ENCODE measurements at regions not wholly inside any gene's neighbourhood (a gene's known extent, or its start where the extent isn't known, plus 50 kb on each side); places are given as distances from the start of the nearest gene placed in this dataset.

GRCh38 chr6:105794870-105795269 is 291.3 kb upstream of the PRDM1 start:
- DNase-seq (ENCODE audit: low spot score) = no peak

DNA sequence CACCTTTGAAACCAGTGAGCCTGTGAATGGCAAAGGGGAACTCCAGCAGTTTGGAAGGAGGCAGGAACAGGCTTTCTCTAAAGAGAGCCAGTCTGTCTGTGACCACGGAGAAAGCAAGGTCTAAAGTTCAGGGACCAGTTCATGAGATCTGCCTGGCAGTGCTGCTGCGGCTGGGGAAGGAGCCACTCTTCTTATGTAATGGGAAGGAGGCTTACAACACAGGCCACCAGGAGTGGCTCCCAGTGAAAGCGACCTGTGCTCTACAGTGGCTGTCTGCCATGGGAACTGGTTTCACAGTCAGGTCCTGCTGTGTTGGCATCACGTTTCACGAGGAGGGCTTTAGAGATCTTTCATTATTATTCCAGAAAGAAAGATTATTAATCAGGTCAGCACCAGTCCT is 291.9 kb upstream of the PRDM1 start:
- peak; percentile 61 for DNase-seq (ENCODE audit: low spot score)

GRCh38 chr6:105793130-105793529 is 293.0 kb upstream of the PRDM1 start:
- no peak for DNase-seq (ENCODE audit: low spot score)

DNA sequence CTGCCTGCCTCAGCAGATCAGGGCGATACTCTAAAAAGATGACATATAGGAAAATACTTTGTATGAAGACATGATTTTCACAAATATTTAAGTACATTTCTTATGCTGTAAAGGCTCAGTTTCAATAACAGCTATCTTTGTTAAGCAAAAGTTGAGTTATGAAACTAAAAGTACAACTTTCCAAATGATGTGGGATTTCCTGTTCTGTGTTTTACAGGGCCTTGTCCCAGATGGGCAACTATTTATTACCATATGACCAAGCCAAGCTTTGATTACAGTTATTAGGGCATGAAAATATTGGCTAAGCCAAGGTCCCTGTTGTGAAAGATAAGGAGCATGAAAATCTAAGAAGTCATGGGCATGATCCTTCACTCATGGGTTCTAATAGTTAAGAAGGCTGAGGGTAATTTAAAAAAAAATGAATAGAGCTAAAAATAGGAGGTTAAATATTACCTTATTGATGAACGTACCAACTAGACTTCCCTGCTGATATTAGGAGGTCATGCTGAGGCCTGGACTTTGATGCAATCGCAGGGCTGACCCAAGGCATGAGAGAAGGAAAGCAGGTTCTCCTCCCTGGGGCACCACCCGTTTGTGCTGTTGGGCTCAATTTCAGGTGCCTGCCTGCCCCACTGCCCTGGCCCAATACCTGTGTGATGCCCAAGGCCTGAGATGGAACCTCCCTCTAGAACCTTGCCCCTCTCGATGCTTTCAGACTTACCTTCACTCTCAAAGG is 294.4 kb upstream of the PRDM1 start:
- DNase-seq (ENCODE audit: low spot score) = no peak

DNA sequence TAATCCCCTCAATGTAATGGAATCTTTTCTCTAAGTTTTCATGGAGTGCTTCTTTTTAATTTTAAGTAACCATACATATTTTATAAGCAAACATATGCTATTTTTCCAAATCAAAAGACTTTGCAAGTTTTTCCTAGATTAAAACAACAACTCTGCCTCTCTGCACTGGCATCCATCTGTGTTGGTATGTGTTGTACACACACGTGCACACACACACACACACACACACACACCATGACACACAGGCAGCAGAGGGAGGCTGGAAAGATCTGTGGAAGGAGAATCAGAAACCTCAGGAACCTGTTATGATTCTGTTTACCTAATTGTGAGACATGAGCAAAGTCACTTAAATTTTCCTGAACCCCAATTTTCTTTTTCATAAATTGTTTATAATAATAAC is 295.0 kb upstream of the PRDM1 start:
- no peak for DNase-seq (ENCODE audit: low spot score)

- no peak for DNase-seq (ENCODE audit: low spot score)
These were observed 295.5 kb upstream of the PRDM1 start for GRCh38 chr6:105790635-105791034.

GRCh38 chr6:105789935-105790334 is 296.2 kb upstream of the PRDM1 start:
- DNase-seq (ENCODE audit: low spot score) = no peak

DNA sequence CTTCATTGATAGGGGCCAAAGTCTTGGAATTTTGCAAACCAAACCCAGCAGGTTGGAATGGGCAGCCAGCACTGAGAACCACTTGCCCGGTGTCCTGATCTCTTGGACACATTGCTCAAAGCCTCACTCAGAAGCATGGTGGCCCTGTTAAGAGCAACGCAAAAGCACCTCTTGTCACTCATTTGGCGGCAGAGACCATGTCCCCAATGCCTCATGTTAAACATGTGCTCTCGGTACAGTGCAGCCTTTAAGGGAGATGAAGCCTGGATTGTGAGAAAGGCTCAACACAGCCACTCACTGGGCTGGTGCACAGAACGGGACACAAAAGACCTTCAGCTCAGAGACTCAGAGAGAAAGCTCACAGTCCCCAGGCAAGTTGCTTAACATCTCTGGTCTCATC is 298.4 kb upstream of the PRDM1 start:
- no peak for DNase-seq (ENCODE audit: low spot score)

DNA sequence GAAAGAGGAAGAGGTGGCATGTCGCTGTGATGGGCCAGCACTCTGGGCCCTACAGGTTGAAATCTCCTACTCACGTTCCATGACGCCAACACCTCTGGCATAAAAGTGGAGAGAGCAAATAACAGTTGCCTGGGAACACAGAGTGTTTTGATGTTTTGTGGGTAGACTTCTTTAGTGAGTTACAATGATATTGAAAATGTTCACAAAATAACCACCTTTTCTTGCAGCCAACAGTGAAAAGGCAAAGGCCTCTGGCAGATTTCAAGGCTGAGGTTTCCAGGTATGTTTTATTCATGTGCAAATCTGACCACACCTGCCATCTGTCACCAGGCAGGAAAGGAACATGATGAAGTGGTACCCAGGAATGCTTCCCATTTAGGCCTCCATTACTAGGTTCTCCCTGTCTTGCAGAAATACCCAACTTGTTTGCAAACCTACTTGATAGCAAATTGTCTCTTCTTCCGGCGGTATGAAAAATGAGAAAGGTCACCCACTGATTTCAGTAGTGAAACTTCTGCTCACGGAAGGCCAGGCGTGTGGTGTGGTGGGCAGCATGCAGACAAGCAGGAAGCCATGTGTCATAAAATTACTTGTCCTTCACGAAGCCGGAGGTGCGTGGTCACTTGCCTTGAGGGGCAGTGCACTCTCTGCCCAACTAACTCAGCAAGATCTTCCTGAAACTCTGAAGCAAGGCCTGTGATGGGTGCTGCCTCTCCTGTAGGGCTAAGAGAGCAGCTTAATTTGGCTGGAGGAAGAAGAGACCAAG is 299.1 kb upstream of the PRDM1 start:
- DNase-seq (ENCODE audit: low spot score) = no peak

- no peak for DNase-seq (ENCODE audit: low spot score)
These were observed 299.7 kb upstream of the PRDM1 start for GRCh38 chr6:105786449-105786848.

GRCh38 chr6:105785066-105785811 is 300.9 kb upstream of the PRDM1 start:
- no peak for DNase-seq (ENCODE audit: low spot score)

DNA sequence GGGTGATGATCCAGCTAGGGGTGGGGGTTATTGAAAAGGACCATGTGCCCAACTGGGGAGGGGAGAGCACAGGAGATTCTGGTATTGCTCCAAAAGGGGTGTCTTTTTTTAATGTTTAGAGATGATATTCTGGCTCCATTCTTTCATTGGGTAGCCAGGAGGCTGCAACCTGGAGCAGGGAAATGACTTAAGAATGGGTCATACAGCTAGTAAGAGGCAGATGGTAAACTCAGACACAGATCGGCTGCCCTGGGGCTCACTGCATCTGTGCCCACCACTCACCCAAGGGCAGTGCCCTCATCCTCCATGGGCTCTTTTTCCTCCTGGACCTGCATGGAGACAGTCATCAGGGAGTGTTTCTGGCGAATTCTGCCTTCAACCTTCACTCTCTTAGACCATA is 302.0 kb upstream of the PRDM1 start:
- no peak for DNase-seq (ENCODE audit: low spot score)

DNA sequence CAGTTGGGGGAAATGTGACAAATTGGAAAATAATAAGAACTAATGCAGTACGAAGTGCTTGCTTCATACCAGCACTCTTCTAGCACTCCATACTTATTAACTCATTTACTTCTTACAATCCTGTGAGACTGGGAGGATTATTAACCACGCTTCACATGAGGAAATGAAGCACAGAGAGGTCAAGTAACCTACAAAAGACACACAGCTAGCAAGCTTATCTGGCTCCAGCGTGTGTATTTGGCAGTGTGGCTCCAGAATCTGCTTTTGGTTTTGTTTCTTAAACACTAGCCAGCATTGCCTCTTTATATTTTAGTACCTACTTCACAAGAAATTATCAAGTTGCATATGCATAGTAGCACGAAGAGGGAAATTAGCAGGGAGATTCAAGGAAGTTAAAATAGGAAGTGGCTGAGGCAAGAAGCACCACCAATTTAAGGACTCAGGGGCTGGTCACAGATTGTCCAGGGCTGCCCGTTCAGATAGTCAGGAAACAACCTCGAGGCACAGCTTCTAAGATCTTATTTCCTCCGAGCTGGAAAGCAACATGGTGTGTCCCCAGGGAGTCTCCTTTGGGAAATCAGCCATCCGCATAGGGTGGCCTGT is 302.7 kb upstream of the PRDM1 start:
- DNase-seq (ENCODE audit: low spot score) = no peak

DNA sequence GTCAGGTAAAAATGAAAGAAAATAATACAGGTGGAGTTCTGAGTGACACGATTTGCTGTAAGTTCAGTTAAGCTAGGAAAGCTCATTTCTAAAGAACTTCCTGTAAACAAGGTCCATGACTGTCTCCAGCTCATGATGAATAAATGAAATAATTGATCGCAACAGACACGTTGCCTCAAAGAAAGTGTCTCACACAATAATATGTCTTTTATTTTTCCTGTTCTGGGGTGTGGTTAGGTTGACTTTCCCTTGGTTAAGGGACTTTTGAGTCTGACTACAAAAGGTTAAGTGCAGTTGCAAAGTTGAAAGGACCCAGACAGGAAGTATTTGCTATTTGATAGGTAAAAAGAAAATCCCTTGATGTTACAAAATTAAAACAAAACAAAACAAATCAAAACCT is 304.2 kb upstream of the PRDM1 start:
- DNase-seq (ENCODE audit: low spot score) = no peak

DNA sequence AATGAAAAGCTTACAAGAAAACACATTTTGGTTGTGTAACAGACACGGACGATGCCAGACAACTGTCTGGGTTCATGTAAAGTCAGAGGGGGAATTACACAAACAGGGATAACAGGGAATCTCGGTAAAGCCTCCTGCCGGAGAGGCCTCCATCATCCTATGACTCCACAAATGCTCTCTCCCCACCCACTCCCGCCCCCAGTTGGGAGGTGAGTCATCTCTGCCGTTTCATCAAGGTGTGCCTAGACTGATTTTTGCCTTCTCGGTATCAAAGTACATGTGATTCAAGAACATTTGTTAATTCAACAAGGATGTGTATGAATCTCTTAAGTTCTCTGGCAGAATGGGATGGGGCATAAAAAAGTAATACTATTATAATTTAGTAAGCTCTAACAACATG is 304.9 kb upstream of the PRDM1 start:
- DNase-seq (ENCODE audit: low spot score) = no peak

- peak; percentile 51 for DNase-seq (ENCODE audit: low spot score)
These were observed 305.8 kb upstream of the PRDM1 start for GRCh38 chr6:105780146-105780860.

DNA sequence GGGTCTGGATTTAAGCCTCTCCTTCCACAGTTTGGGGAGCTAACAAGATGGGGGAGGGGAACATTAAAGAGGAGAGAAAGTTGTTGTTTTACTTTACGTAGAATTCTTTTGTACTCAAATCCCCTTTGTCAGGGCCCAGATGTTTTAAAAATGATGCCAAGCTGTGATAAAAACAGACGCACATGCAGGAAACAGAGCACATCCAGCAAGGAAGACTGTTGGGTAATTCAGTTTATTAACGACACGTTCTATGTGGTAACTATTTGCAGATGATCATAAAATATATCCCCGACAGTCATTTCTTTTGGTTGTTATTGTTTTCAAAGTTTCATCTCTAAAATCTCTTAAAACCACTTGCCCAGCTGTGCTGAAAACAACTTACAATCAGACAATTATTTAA is 307.0 kb upstream of the PRDM1 start:
- DNase-seq (ENCODE audit: low spot score) = no peak

DNA sequence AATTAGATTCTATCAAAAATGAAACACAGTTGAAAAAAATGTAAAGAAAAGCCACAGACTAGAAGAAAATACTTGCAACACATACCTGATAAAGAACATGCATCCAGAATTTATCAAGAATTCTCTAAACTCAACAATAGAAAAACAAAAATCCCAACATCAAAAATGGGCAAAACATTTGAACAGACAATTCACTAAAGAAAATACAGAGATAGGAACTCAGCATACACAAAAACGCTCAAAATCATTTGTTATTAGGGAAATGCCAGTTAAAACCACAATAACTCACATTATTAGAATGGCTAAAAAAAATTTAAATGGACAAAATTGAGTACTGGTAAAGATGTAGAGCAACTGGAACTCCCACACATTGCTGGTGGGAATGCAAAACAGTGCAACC is 311.0 kb upstream of the PRDM1 start:
- DNase-seq (ENCODE audit: low spot score) = no peak

DNA sequence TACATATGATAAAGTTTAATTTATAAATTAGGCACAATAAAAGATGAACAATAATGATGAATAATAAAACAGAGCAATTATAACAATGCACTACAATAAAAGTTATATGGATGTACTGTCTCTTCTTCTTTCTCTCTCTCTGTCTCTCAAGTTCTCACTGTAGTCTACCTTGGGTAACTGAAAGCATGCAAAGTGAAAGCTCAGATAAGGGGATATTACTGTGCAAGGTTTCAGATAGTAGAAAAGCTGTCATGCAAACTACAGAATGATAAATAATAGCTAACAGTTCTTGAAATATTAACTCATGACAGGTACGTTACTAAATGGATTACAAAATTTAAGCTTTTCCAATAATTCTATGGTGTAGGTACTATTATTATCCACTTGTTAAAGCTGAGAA is 311.9 kb upstream of the PRDM1 start:
- no peak for DNase-seq (ENCODE audit: low spot score)

GRCh38 chr6:105771313-105771970 is 314.7 kb upstream of the PRDM1 start:
- no peak for DNase-seq (ENCODE audit: low spot score)

- DNase-seq (ENCODE audit: low spot score) = no peak
These were observed 316.1 kb upstream of the PRDM1 start for GRCh38 chr6:105769987-105770386.
